Testis (tissue), 2 donors: ENCODE measurements at regions not wholly inside any gene's neighbourhood (a gene's known extent, or its start where the extent isn't known, plus 50 kb on each side); places are given as distances from the start of the nearest gene placed in this dataset.

Experiments used
- CTCF ChIP-seq, 3 experiments: fragments of 450-650 bp in 2 of 3; fragments of 200-600 bp in 1 of 3; sonication (generic) in 1 of 3; IDR thresholded peaks; one replicate each; pipeline ENCODE4 v1.5.1; 2016 to 2019; ENCODE audit warnings: antibody characterized with exemption in 3 of 3, mild to moderate bottlenecking in 2 of 3, moderate library complexity in 1 of 3
- POLR2A ChIP-seq: fragments of 450-650 bp; IDR thresholded peaks from one replicate; pipeline ENCODE4 v1.6.1; 2017; ENCODE audit warnings: antibody characterized with exemption, mild to moderate bottlenecking, moderate library complexity

GRCh38 chr6:113562248-113562647, 294.9 kb upstream of the MARCKS start:
- TF ChIP-seq CTCF (IDR thresholded peaks at IDR 0.05) (no peak), POLR2A (no peak)
